Neural crest cell (in vitro differentiated cells): ENCODE measurements at regions not wholly inside any gene's neighbourhood (a gene's known extent, or its start where the extent isn't known, plus 50 kb on each side); places are given as distances from the start of the nearest gene placed in this dataset.

ENCODE experiments used
- DNase-seq: peaks from one replicate; pipeline ENCODE4 v3.0.0; 2021; ENCODE audit warnings: low read depth, mixed read lengths, low spot score
- H3K27ac Mint-ChIP-seq: one replicate; pipeline ENCODE4 v1.8.0; 2021; ENCODE audit warnings: mild to moderate bottlenecking, mixed read lengths; ENCODE audit not compliant: unreplicated experiment
- H3K27me3 Mint-ChIP-seq: 2 replicates; pipeline ENCODE4 v1.8.0; 2021; ENCODE audit warnings: low read depth, mild to moderate bottlenecking, mixed read lengths
- H3K36me3 Mint-ChIP-seq: 2 replicates; pipeline ENCODE4 v1.8.0; 2021; ENCODE audit warnings: low read depth, mild to moderate bottlenecking, mixed read lengths
- H3K4me1 Mint-ChIP-seq: 2 replicates; pipeline ENCODE4 v1.8.0; 2021; ENCODE audit warnings: mixed read lengths
- H3K4me3 Mint-ChIP-seq: one replicate; pipeline ENCODE4 v1.8.0; 2021; ENCODE audit warnings: mild to moderate bottlenecking, mixed read lengths
- H3K9me3 Mint-ChIP-seq: 2 replicates; pipeline ENCODE4 v1.8.0; 2021; ENCODE audit warnings: mixed read lengths
- TF ChIP-seq, protein P1 (sequence below): fragments of 200-600 bp; sonication (generic); conservative IDR thresholded peaks from 2 replicates; pipeline ENCODE4 v1.5.0; 2021; ENCODE audit warnings: antibody characterized with exemption, mild to moderate bottlenecking

GRCh38 chr11:35868491-35868890 lies 75.4 kb upstream of the LDLRAD3 start:
- Mint-ChIP-seq H3K4me3 (no peak overlapping the region), H3K27me3 (no peaks in the 10 kb centered on the region), H3K36me3 (peaks cover 8% of the 10 kb centered on the region), H3K4me1 (no peaks in the 10 kb centered on the region), H3K27ac (no peak overlapping the region), H3K9me3 (peaks cover 7% of the 10 kb centered on the region)
- TF ChIP-seq, protein P1, sequence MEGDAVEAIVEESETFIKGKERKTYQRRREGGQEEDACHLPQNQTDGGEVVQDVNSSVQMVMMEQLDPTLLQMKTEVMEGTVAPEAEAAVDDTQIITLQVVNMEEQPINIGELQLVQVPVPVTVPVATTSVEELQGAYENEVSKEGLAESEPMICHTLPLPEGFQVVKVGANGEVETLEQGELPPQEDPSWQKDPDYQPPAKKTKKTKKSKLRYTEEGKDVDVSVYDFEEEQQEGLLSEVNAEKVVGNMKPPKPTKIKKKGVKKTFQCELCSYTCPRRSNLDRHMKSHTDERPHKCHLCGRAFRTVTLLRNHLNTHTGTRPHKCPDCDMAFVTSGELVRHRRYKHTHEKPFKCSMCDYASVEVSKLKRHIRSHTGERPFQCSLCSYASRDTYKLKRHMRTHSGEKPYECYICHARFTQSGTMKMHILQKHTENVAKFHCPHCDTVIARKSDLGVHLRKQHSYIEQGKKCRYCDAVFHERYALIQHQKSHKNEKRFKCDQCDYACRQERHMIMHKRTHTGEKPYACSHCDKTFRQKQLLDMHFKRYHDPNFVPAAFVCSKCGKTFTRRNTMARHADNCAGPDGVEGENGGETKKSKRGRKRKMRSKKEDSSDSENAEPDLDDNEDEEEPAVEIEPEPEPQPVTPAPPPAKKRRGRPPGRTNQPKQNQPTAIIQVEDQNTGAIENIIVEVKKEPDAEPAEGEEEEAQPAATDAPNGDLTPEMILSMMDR, result no peak
- no peak for DNase-seq

DNA sequence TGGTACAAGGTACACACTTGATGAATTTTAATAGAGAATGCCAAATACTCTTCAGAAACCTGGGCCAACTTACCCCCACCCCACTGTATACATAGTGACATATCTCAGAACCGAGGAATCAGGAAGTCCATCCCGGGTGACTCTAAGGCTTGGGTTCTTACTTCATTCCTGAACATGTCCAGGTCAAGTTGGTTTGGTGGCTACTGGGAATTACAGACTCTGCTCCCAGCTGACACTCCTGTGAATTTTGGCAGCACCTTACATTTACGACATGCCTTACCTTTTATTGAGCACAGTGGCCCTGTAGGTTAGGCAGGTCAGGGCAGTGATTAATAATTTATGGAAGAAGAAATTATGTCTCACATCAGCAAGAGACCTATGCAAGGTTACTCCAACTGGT lies 70.1 kb upstream of the LDLRAD3 start:
- no peaks in the 10 kb centered on the region for H3K36me3 Mint-ChIP-seq
- H3K9me3 Mint-ChIP-seq, result no peaks in the 10 kb centered on the region
- no peak for DNase-seq
- no peaks in the 10 kb centered on the region for H3K27me3 Mint-ChIP-seq
- H3K27ac Mint-ChIP-seq, result no peak overlapping the region
- H3K4me3 Mint-ChIP-seq, result no peak overlapping the region
- TF ChIP-seq, protein P1, result no peak
- H3K4me1 Mint-ChIP-seq, result peaks cover 8% of the 10 kb centered on the region

- no peak overlapping the region for H3K4me3 Mint-ChIP-seq
- H3K36me3 Mint-ChIP-seq, result no peaks in the 10 kb centered on the region
- H3K4me1 Mint-ChIP-seq, result peaks cover 8% of the 10 kb centered on the region
- TF ChIP-seq, protein P1, result no peak
- no peaks in the 10 kb centered on the region for H3K27me3 Mint-ChIP-seq
- no peak overlapping the region for H3K27ac Mint-ChIP-seq
- no peaks in the 10 kb centered on the region for H3K9me3 Mint-ChIP-seq
- no peak for DNase-seq
Observed at GRCh38 chr11:35874751-35875450, 69.0 kb upstream of the LDLRAD3 start.

GRCh38 chr11:35875466-35875865 lies 68.4 kb upstream of the LDLRAD3 start:
- H3K4me3 Mint-ChIP-seq, result no peak overlapping the region
- H3K27ac Mint-ChIP-seq, result no peak overlapping the region
- H3K36me3 Mint-ChIP-seq, result no peaks in the 10 kb centered on the region
- no peak for DNase-seq
- peaks cover 8% of the 10 kb centered on the region for H3K4me1 Mint-ChIP-seq
- H3K9me3 Mint-ChIP-seq, result no peaks in the 10 kb centered on the region
- TF ChIP-seq, protein P1, result no peak
- no peaks in the 10 kb centered on the region for H3K27me3 Mint-ChIP-seq

DNA sequence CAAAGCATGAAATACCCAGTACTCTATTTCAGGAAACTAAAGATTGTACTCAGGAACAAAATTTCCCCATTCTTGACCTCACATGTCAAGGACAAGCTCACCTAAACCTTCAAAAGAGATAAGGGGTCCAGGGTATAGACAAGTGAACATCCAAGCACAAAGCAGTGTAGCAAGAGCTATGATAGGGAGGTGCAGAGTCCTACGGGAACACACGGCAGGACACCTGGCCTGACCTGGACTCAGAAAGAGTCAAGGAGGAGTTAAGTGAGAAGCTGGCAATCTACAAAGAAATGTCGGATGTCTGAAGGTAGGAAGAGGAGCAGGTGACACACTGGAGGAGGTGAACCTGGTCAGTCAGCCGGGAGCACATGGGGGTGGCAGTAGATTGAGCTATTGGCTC lies 67.1 kb upstream of the LDLRAD3 start:
- H3K4me1 Mint-ChIP-seq, result peaks cover 8% of the 10 kb centered on the region
- H3K27ac Mint-ChIP-seq, result no peak overlapping the region
- H3K9me3 Mint-ChIP-seq, result no peaks in the 10 kb centered on the region
- H3K27me3 Mint-ChIP-seq, result no peaks in the 10 kb centered on the region
- DNase-seq, result no peak
- TF ChIP-seq, protein P1, result no peak
- no peaks in the 10 kb centered on the region for H3K36me3 Mint-ChIP-seq
- no peak overlapping the region for H3K4me3 Mint-ChIP-seq
